Thymus (tissue), 11 donors: ENCODE measurements at regions not wholly inside any gene's neighbourhood (a gene's known extent, or its start where the extent isn't known, plus 50 kb on each side); places are given as distances from the start of the nearest gene placed in this dataset.
"Not testable (repeated sequence)": the region's sequence is repeated elsewhere in the genome, so short reads cannot be mapped to it uniquely, and the experiment has no call there.

ENCODE experiments used
- DNase-seq, 9 donors: peaks; one replicate each; pipeline ENCODE4 v3.0.0-alpha.2; 2013; ENCODE audit warnings: low spot score in 9 of 9, low read depth in 6 of 9, missing footprints in 1 of 9
- H3K27ac ChIP-seq, 2 donors: one replicate each; pipeline ENCODE4 v1.5.1; 2013; ENCODE audit warnings: control low read depth in 1 of 2, low read depth in 1 of 2, low read length in 1 of 2, mild to moderate bottlenecking in 1 of 2, moderate library complexity in 1 of 2
- H3K27me3 ChIP-seq, 2 donors: one replicate each; pipeline ENCODE4 v1.5.1; 2013; ENCODE audit warnings: low read length in 1 of 2; ENCODE audit not compliant: control insufficient read depth in 2 of 2, insufficient read depth in 1 of 2
- H3K36me3 ChIP-seq, 2 donors: one replicate each; pipeline ENCODE4 v1.5.1; 2013; ENCODE audit warnings: low read length in 1 of 2, mild to moderate bottlenecking in 1 of 2, moderate library complexity in 1 of 2; ENCODE audit not compliant: control insufficient read depth in 2 of 2, insufficient read depth in 2 of 2
- H3K4me1 ChIP-seq, 2 donors: one replicate each; pipeline ENCODE4 v1.5.1; 2013; ENCODE audit warnings: low read length in 2 of 2; ENCODE audit not compliant: control insufficient read depth in 2 of 2, insufficient read depth in 2 of 2
- H3K4me3 ChIP-seq, 2 donors: one replicate each; pipeline ENCODE4 v1.5.1; 2013; ENCODE audit warnings: low read length in 2 of 2, control low read depth in 1 of 2, mild to moderate bottlenecking in 1 of 2
- H3K9me3 ChIP-seq, 2 donors: one replicate each; pipeline ENCODE4 v1.5.1; 2013; ENCODE audit warnings: low read length in 1 of 2, mild to moderate bottlenecking in 1 of 2; ENCODE audit not compliant: control insufficient read depth in 2 of 2, insufficient read depth in 1 of 2
- WGBS: extraction: QIAGEN DNeasy Blood & Tissue Kit; methylation state at CpG from one replicate; pipeline ENCODE4 v1.1.7; 2013; 5-methylcytosine and 5-hydroxymethylcytosine counted together
- donor health status: healthy.

DNA sequence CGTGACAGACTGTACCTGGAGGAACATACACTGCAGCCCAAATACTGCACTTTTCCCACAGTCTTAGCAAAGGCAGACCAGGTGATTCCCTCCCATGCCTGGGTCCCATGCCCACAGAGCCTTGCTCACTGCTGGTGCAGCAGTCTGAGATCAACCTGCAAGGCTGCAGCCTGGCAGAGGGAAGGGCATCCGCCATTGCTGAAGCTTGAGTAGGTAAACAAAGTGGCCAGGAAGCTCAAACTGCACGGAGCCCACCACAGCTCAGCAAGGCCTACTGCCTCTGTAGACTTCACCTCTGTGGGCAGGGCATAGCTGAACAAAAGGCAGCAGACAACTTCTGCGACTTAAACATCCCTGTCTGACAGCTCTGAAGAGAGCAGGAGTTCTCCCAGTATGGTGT lies 597.8 kb upstream of the MBL2 start:
- H3K27ac ChIP-seq, result no peak overlapping the region
- no peak for DNase-seq
- no peaks in the 10 kb centered on the region for H3K27me3 ChIP-seq
- H3K9me3 ChIP-seq, result peaks cover 0 to 7% of the 10 kb centered on the region in 2 donors
- H3K36me3 ChIP-seq, result no peaks in the 10 kb centered on the region
- 93% methylated on average over 4 of the region's 4 CpGs for WGBS
- no peaks in the 10 kb centered on the region for H3K4me1 ChIP-seq
- H3K4me3 ChIP-seq, result no peak overlapping the region

DNA sequence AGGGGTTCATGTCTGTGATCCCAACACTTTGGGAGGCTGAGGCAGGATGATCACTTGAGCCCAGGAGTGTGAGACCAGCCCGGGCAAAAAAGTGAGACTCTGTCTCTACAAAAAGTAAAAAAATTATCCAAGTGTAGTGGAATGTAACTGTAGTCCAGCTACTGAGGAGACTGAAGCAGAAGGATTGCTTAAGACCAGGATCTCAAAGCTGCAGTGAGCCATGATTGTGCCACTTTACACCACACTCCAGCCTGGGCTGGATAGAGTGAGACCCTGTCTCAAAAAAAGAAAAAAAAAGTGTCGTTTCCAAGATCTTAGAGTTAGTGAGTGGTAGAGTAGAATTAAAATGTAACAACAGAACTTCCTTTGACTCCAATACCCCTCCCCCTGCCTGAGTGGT lies 589.4 kb upstream of the MBL2 start:
- H3K4me1 ChIP-seq, result no peaks in the 10 kb centered on the region
- H3K36me3 ChIP-seq, result no peaks in the 10 kb centered on the region
- DNase-seq, result no peak
- H3K9me3 ChIP-seq, result no peaks in the 10 kb centered on the region
- no peak overlapping the region for H3K27ac ChIP-seq
- no peaks in the 10 kb centered on the region for H3K27me3 ChIP-seq
- 91% methylated on average over 2 of the region's 2 CpGs for WGBS
- no peak overlapping the region for H3K4me3 ChIP-seq

DNA sequence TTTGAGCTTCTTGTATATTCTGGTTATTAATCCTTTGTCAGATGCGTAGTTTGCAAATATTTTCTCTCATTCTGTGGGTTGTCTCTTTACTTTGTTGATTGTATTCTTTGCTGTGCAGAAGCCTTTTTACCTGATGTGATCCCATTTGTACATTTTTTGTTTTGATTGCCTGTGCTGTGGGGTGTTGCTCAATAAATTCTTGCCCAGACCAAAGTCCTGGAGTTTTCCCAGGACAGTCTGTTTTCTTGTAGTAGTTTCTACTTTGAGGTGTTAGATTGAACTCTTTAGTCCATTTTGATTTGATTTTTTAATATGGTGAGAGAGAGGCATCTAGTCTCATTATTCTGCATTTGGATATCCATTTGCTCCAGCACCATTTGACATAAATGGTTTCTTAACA lies 588.7 kb upstream of the MBL2 start:
- Histone ChIP-seq H3K36me3 (no peaks in the 10 kb centered on the region), H3K9me3 (no peaks in the 10 kb centered on the region), H3K27me3 (no peaks in the 10 kb centered on the region), H3K4me3 (no peak overlapping the region), H3K4me1 (no peaks in the 10 kb centered on the region), H3K27ac (no peak overlapping the region)
- no peak for DNase-seq
- WGBS, result 97% methylated on average over 1 of the region's 1 CpG

DNA sequence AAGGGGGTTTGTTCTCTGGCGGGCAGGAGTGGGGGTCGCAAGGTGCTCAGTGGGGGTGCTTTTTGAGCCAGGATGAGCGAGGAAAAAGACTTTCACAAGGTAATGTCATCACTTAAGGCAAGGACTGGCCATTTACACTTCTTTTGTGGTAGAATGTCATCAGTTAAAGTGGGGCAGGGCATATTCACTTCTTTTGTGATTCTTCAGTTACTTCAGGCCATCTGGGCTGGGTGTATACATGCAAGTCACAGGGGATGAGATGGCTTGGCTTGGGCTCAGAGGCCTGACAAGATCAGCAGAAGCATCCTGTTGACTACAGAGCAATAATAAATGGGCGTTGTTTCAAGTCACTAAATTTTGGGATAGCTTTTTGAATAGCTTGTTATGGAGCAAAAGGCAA lies 586.4 kb upstream of the MBL2 start:
- not testable (repeated sequence) for H3K27me3 ChIP-seq, H3K9me3 ChIP-seq, H3K4me3 ChIP-seq, H3K36me3 ChIP-seq, H3K4me1 ChIP-seq, DNase-seq, H3K27ac ChIP-seq
- 89% methylated on average over 4 of the region's 4 CpGs for WGBS

DNA sequence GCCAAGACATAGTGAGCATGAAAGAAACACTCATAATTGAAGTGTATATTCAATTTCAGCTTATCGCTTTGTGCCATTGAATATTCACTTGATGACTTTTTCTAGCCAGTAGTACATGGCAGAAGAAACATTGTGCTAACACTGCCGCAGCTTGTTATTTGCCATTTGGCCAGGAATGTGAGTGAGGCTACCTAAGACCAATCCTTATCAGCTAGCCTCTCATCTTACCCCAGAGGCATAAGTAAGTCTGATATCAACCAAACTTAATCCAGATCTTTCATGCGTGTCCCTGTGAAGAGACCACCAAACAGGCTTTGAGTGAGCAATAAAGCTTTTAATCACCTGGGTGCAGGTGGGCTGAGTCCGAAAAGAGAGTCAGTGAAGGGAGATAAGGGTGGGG lies 586.0 kb upstream of the MBL2 start:
- Histone ChIP-seq H3K4me3 (no peak overlapping the region), H3K36me3 (no peaks in the 10 kb centered on the region)
- 96% methylated on average over 4 of the region's 4 CpGs for WGBS

DNA sequence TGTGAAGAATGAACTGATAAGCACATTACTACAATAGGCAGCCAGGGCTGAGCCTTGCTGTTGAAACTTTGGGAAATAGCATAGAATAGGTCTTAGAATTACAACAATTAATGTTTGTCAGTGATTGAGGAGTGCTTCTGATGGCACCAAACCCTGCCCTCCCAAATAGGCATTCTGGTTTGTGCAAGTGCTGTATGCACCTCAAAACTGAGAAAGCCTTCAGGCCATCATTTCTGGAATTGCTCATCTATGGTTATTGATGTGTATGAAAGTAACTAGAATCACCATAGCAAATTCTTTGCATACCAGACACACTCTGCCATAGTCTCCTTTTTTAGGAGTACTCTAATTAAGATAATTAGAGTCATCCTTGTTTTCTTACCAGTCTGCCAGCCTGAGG lies 585.0 kb upstream of the MBL2 start:
- no peak for DNase-seq
- no peak overlapping the region for H3K27ac ChIP-seq
- no peak overlapping the region for H3K4me3 ChIP-seq
- no peaks in the 10 kb centered on the region for H3K36me3 ChIP-seq
- H3K9me3 ChIP-seq, result no peaks in the 10 kb centered on the region
- H3K27me3 ChIP-seq, result no peaks in the 10 kb centered on the region
- no peaks in the 10 kb centered on the region for H3K4me1 ChIP-seq

More for the DNA sequence above, 586.0 kb upstream of the MBL2 start:
- Histone ChIP-seq H3K27ac (no peak overlapping the region), H3K4me1 (no peaks in the 10 kb centered on the region), H3K9me3 (no peaks in the 10 kb centered on the region), H3K27me3 (no peaks in the 10 kb centered on the region)
- no peak for DNase-seq

DNA sequence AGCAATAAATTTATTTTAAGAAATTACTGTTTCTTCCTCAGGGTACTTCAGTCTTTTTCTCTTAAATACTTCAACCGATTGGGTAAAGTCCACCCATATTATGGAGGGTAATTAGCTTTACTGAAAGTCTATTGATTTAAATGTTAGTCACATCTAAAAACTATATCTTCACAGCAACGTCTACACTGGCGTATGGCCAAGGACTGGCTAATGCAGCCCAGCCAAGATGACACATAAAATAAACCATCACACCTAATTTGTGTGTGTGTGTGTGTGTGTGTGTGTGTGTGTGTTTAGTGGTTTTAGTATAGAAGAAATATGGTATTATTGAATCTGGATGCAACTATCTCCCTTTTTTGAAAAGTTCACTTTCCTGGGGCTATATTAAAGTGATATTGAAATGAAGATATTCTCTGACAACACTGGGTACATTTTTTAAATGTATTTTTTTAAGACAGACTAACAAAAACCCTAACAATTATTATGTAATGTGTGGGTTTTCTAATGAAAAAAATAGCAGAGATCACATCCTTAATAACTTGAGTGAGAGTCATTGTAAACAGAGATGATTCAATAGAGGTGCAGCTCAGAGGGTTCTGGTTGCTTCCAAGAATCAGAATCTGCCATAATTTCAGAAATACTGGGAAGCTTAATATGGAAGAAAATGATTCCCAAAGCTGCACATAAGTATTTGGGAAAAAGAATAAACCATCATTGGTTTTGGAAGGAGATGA lies 584.2 kb upstream of the MBL2 start:
- H3K36me3 ChIP-seq, result no peaks in the 10 kb centered on the region
- H3K4me1 ChIP-seq, result no peaks in the 10 kb centered on the region
- DNase-seq, result no peak
- no peak overlapping the region for H3K4me3 ChIP-seq
- H3K27me3 ChIP-seq, result no peaks in the 10 kb centered on the region
- no peaks in the 10 kb centered on the region for H3K9me3 ChIP-seq
- H3K27ac ChIP-seq, result no peak overlapping the region
- WGBS, result 91% methylated on average over 3 of the region's 3 CpGs

DNA sequence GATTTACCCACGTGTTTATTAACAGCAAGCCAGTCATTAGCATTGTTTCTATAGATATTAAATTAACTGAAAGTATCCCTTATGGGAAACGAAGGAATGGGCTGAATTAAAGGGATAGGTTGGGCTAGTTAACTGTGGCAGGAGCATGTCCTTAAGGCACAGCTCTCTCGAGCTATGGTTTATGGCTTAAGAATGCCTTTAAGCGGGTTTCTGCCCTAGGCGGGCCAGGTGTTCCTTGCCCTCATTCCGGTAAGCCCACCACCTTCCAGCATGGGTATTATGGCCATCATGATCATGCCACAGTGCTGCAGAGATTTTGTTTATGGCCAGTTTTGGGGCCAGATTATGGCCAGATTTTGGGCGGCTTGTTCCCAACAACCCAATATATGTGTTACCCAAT lies 569.9 kb upstream of the MBL2 start:
- not testable (repeated sequence) for DNase-seq, H3K27me3 ChIP-seq, H3K27ac ChIP-seq, H3K9me3 ChIP-seq, H3K4me1 ChIP-seq, H3K4me3 ChIP-seq, H3K36me3 ChIP-seq
- WGBS, result 93% methylated on average over 7 of the region's 7 CpGs

DNA sequence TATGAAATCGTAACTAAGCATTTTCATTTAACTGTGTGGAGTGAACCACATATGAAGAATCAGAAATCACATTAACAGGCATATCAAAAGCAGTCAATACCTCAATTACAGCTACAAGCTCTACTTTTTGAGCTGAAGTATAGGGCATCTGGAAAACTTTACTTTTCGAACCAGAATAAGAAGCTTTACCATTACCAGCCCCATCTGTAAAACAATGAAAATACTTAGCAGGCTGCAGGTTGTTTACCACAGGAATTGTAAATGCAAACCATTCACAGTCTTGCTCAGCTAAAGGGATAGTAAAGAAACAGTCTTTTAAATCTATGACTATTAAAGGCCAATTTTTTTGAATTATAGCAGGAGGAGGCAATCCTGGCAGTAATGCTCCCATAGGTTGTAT lies 565.6 kb upstream of the MBL2 start:
- H3K9me3 ChIP-seq, H3K27ac ChIP-seq, H3K27me3 ChIP-seq, H3K4me1 ChIP-seq, H3K36me3 ChIP-seq, DNase-seq, H3K4me3 ChIP-seq: not testable (repeated sequence)
- 93% methylated on average over 2 of the region's 2 CpGs for WGBS
